GM18508 (cell line): ENCODE measurements at regions not wholly inside any gene's neighbourhood (a gene's known extent, or its start where the extent isn't known, plus 50 kb on each side); places are given as distances from the start of the nearest gene placed in this dataset.
"Not testable (repeated sequence)": the region's sequence is repeated elsewhere in the genome, so short reads cannot be mapped to it uniquely, and the experiment has no call there.

Experiments used
- ATAC-seq: cut with Tn5 transposase; IDR thresholded peaks from one replicate; pipeline ENCODE4 v1.9.1; 2021; ENCODE audit warnings: moderate number of reproducible peaks; ENCODE audit not compliant: insufficient read depth, unreplicated experiment

DNA sequence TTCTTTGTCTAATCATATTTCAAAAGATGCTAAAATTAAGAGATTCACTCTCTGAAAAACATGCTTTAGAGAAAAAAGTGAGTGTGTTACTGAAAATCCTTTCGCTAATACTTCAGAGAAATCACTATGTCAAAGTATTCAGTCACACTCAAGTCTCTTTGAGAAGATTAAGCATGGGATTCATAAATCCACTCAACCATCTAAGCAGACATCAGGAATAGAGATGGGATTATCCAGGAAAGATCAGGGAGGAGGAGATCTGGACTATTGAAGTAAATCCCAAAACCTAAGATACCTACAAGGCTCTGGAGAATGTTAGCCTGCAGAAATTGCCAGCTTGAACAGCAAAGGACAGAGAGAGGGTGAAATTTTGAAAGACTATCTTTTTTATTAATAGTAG, 317.2 kb upstream of the ACO1 start:
- no peak for ATAC-seq

DNA sequence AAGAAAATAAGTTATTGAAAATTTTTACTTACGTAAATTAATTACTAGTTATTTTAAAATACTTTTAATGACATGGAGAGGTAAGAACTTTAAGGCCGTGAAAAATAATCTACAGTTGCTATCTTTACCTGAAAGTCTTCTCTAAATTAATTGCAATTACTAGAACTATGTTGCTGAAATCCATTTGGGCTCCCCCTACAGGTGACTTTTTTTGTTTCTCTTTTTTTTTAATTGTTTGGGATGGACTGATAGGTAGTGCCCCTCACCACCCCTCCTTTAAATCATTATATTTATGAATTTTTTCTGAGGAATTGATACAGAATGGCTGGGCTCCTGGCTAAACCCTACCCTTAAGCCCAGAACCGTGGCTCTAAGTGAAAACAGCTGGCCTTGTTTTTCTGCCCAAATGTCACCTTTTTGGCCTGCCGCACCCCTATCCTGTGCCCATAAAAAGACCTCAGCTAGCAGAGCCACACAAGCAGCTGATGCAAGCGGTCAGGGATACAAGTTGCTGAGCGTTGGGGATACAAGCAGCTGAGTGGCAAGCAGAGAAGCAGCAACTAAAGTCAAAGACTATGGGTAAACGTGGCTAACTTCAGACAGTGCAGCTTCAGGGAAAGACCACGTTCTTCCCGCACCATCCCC, 315.2 kb upstream of the ACO1 start:
- no peak for ATAC-seq

DNA sequence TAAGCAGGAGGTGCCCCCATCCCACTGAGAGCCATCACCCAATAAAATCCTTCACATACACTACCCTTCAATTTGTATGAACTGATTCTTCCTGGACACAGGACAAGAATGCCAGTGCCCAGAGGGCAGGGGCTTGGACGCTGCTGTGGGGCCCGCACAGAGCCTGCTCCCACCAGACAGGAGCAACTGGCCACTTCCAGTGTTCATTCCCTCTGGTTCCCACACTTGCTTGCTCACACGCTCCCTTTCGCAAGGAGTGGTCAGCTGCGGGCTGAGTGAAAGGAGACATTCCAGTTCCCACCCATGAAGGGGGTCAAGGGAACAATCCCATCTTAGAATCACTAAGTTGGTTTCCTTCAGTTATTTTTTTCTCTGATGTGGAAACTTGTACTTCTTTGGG, 314.5 kb upstream of the ACO1 start:
- no peak for ATAC-seq

DNA sequence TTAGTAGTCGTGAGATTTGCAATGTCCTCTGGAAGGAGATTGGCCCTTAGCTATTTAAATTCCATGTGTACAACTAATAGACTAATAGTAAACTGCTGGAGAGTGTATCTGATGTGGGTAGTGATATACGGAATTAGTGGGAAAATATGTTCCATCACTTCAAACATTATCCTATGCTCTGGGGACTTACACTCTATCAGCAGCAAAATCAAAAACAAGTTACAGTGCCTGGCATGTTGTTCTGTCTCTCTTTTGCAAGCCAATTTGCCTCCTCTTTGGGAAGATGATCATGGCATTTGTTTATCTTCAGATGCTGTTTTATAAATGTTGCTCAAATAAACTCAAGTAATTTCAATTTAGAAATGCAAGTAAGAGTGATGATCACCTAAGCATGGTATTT, 311.9 kb upstream of the ACO1 start:
- ATAC-seq, result no peak

DNA sequence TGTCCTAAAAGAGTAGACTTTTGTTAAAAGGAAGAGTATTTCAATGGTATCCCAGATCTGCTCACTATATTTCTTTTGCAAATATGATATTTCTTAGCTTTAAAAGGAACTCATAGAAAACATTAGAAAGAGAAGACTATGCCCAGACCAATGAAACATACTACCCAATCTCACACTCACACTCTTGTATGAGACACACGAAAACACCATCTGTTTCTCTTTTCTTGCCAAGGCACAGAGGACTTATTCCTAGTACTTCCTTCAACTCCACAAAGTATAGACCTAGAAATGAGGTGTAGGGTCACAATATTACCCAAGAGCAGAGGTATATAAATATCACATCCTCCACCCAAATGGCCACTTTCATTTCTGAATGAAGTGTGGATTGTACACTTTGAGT, 292.4 kb upstream of the ACO1 start:
- no peak for ATAC-seq

DNA sequence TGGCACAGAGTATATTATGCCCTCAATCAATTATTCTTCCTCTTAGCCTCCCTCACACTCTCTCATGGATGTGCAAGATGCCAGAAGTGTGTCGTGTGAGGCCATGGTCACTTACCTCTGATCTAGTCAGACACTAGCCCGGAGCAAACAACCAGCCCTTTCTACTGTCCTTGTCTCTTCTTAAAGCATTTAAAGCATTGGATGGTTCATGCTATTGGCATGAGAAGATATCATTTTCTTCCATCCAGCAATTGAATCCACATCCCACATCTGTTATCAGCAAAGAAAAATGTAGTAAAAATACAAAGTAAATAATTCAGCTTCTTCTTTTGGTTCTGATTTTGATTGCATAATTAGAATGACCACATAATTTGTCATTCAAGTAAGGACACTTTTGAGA, 267.2 kb upstream of the ACO1 start:
- ATAC-seq, result no peak

DNA sequence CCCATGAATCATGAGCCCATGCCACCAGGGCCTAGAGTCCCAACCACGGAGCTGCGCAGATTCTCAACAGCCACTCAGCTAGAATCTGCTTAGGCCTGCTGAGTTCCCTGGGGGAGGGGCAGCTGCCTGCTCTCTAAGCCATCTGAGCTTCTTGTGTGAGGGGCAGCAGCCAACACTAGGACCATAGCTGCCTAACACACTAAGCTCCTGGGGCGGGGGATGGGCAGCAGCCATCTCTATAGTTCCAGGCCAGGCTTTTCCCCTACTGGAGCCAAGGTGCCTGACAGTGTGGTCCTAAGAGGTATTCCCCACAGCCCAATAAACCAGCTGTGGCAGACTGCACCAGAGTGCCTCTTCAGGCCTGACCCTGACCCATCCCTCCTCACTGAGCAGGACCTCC, 255.9 kb upstream of the ACO1 start:
- ATAC-seq, result no peak

DNA sequence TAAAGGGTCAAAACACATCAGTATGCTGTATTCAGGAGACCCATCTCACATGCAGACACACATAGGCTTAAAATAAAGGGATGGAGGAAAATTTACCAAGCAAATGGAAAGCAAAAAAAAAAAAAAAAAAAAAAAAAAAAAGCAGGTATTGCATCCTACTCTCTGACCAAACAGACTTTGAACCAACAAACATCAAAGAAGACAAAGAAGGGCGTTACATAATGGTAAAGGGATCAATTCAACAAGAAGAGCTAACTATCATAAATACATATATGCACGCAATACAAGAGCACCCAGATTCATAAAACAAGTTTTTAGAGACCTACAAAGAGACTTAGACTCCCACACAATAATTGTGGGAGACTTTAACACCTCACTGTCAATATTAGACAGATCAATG, 253.7 kb upstream of the ACO1 start:
- ATAC-seq, result not testable (repeated sequence)

DNA sequence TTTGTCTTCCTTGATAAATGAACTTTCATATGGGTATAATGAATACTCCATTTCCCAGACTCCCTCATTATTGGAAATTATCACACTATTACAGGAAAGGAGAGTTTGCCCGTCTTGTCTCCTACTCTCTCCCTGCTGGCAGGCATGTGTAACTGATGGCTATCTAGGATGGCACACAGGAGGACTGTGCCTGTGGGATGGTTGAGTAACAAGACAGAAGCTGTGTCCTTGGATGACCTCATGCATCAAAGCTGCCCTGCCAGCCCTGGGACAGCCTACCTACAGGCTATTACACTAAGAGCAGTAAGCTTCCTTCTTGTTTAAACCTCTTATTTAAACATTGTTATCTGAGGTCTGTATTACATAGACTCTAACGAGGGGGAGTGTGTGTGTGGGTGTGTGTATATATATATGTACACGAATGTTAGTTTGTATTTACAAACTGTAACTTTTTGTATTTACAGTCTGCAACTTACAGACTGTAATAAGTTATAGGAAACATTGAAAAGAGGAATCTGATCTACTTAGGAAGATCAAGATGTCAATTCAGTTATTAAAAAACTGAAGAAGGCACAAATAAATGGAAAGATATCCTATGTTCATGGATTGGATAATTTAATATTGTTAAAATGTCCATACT, 247.6 kb upstream of the ACO1 start:
- ATAC-seq, result no peak

DNA sequence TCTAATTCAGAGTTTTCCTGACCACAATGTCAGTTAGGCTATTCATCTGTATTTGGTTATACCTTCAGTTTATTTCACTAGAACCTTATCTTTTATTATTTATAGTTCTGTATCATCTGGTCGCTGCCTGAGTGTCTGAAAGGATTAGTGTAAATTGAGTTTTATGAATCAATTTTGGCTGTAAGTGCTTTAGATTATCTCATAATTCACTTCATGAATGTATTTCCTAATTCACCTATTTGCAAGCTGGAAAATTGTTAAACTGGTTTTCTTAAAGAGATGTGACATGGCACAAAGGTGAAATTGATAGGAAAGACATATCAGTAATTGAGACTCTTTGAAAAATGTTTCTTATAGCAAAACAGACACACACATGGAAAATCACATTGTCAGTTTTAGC, 242.4 kb upstream of the ACO1 start:
- ATAC-seq, result no peak

DNA sequence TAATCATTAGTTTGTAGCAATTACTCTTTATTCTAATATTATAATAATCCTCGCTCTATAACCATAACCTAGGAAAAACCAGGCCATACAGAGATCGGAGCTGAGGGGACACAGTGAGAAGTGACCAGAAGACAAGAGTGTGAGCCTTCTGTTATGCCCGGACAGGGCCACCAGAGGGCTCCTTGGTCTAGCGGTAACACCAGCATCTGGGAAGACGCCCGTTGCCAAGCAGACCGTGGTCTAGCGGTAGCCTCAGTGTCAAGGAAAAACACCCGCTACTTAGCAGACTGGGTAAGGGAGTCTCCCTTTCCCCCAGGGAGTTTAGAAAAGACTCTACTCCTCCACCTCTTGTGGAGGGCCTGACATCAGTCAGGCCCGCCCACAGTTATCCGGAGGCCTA, 235.9 kb upstream of the ACO1 start:
- not testable (repeated sequence) for ATAC-seq

DNA sequence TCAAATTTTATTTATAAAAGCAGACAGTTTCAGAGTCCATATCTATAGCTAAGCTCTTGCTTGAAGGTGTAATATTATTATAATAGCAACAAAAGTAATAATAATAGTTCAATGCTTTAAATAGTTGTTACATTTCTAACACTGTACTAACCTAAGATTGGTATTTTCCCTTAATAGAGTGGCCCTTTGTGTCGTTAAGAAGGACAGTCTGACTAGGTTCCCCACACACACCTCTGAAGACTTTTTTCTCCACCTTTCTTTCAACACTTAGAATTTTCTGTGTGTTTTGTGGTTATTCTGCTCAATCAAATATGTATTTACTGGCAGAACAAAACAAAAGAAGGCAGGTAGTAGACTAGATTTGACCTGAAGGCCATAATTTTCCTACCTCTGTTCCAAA, 223.2 kb upstream of the ACO1 start:
- ATAC-seq, result no peak

DNA sequence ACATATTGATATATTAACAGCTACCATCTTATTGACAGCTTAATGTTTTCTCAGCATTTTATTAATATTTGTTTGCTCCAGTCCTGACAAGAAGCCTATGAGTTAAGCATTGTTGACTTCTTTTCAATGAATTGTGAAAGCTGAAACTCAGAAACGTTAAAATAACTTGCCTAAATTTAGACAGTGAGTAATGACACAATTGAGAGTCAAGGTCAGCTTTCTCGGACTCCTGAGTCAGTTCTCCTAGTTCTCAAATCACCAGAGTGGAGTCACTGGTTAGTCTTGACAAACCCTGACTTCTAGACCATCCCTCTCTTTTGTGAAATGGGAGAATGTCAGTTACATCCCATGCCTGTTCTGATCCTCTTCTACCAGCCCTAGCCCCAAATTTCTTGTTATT, 222.7 kb upstream of the ACO1 start:
- ATAC-seq, result peak; percentile 53

DNA sequence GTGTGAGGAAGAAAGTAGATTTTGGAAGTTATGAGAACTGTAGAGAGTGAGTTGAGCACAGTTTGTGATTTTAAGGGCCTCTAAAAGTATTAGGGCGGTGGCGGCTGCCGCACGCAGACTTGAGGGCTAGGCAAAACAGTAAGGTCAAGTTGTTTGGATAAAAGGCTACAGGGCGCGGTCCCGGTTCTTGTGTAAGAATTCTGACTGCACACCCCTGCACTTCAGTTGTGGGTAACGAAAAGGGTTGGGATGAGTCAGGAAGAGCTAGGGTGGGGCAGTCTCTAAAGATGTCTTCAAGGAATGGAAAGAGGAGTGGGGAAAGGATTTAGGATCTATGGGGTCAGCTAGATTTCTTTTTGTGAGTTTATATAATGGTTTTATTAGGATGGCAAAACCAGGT, 218.1 kb upstream of the ACO1 start:
- not testable (repeated sequence) for ATAC-seq

DNA sequence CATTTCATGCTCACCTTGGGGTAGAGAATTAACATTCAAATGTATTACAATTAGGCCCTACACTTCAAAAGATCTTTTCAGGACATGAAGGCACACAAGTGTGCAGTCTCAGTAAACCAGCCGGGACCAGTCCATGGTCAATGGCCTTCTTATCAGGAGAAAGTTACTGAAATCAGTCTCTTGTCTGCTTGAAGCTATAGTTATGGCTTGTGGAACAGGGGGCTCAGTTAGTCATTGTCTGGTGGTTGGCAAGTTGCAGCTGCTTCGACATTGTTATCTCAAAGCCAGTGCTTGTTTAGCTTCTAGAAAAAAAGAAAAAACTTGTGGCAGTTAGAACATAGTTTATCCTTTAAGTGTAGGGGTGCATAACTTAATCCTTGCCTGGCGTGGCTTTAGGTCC, 213.1 kb upstream of the ACO1 start:
- ATAC-seq, result no peak

DNA sequence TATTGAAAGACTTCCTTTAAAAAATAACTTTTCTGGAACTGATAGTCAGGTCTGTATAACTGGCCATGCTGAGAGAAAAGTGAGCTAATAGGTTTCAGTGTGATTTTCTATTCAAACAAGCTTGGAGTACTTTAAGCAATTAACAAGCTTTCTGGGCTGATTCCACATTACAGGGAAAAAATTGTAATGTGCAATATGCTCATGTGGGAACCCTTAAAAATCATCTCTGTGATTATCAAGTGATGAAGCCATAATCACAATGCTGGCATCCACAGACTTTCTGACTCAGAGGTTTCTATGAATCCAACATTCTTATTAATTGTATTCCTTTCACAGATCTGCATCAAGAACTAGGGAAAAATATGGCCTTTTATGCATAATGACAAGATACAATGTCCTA, 212.2 kb upstream of the ACO1 start:
- no peak for ATAC-seq

DNA sequence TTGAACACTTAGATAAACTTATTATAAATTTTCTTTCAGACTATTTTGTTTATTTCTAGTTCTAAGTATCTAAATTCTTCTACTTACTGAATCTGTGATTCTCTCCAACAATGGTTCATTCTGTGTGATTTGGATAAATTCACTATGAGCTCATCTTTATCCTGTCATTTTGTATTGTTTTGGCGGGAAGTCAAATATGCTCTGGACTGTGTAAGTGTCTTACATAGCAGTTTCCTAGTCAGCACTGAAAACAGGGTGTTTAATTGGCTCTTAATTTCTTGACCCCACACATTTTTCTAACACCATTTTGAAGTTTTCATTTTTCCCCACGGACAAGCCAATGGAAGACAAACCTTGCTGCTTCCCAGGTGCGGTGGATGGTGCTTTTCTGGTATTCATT, 207.0 kb upstream of the ACO1 start:
- no peak for ATAC-seq

DNA sequence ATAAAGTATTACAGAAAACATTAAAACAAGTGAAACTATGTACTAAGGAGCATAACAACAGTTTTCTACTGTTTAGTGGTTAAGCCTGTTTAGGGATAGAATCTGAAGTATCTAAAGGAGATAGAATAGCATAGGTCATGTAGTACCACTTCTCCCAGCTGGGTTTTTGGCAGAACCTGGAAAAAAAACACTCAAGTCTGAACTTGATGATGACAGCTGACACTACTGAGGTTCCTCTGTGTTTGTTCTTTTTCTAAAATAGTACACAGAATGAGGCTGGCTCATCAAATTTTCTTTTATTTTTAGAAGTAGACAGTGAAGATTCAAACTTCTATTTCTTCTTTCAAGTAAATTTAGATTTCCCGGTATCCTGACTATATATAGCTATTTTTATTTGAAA, 203.8 kb upstream of the ACO1 start:
- ATAC-seq, result no peak

DNA sequence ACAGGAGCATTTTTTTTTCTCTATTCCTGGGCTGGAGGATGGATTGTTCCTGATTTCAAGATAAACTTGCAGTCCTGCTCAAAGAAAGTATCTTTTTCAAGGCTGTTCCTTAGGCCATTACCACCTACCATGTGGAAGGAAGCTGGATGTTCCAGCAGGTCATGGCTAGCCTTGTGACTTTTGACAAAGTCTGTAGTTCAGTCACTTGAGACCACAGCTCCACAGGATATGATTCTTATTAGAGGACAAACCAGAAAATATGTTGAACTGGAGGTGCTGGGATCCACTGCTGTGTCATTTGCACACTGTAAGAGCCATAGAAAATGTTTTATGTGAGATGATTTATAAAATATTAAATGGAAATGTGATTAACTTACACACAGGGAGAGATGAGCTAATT, 184.2 kb upstream of the ACO1 start:
- ATAC-seq, result no peak

DNA sequence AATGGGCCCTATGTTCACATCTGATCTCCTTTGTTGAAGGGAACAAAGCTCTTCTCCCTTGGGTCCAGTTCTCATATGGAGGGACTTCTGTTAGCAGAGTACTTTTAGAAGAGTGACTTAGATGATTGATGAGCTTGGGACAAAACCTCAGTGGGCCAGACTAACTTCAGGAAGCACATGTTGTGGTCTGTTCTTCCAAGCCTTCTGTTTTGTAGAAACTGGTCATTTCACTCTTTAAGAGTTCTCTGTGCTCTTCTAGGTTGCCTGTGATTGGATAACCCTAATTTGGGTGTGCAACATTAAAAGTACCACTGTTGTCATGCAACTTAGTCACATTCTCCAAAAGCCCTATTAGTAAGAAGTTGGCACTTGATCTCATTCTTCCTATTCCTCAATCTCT, 183.5 kb upstream of the ACO1 start:
- ATAC-seq, result no peak

DNA sequence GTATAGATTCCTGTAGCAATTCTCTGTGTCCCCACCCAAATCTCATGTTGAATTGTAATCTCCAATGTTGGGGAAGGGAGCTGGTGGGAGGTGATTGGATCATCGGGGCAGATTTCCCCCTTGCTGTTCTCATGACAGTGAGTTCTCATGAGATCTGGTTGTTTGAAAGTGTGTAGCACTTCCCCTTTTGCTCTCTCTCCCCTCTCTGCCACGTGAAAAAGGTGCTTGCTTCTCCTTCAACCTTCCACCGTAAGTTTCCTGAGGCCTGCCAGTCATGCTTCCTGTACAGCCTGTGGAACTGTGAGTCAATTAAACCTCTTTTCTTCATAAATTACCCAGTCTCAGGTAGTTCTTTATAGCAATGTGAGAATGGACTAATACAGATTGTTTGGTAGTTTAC, 175.3 kb upstream of the ACO1 start:
- not testable (repeated sequence) for ATAC-seq

DNA sequence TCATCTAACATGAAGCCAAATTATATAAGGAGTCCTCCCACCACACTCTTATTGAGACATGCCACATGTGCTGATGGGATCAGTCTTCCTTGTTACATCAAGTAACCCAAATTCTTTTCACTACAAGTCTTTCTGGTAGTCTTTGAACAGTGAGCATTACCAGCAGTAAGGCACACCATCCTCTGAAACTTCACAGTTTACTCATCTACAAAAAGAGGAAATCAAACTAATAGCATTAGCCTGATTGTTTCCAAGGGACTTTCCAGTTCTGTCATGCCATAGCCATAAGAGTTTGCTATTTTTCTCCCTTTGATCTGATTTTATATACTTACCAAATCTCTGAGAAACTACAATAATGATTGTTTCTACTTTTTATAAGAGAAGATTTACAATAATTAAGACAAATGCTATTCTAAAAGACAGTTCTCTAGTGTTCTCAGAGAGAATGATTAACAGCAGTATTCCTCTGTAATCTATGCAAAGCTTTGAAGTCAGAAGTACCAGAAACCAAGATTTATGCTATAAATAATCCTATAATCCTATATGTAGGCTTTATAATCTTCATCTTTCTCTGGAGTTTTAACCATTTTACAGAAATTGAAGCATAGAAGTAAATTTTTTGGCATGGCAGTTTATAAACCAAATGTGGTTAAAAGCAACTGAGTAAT, 166.2 kb upstream of the ACO1 start:
- peak; percentile 100 for ATAC-seq
